ENCODE measurements at regions not wholly inside any gene's neighbourhood (a gene's known extent, or its start where the extent isn't known, plus 50 kb on each side); places are given as distances from the start of the nearest gene placed in this dataset.

DNA sequence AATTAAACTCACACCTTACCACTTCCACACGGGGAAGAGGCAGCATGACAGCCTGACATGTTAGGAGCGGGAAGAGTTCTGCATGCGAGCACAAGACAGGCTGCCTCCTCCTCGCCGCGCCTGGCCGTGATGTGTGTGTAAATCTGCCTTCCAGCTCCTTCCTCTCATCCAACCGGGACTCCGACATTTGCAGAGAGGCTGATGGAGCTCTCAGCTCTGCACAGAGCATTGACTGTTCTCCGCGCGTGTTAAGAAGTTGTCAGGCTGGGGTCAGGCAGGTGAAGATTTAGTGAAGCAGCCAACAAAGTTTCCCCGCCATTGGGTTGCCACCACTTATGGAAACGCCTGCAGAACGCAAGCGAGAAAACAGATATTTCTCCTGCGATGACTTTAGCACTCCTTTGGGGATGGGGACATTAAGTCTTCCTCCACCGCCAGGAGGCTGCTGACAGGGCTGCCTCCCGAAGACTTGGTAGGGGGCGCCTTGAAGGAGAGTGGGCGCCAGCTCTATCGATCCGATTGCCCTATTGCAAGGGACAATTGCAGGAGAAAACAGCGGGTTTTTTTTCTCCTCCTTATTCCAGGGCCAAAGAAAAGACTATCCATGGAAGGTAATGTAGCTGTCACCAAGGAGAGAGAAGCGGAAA is 213.9 kb upstream of the TSHZ3 start:
- no peak for DNase-seq

DNA sequence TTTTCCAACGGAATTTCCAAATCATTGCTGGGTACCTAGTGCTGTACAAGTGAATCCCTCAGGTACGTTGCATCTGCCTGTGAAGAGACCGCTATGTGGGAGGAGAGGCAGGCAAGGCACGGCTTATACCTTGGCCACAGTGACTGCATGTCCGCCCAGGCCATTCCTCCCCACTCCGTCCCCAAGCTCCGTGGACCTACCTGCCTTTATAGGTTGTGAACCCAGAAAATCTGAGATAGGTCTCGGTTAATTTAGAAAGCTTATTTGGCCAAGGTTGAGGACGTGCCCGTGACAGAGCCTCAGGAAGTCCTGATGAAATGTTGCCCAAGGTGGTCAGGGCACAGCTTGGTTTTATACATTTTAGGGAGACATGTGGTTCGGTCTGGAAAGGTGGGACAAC is 218.5 kb upstream of the TSHZ3 start:
- DNase-seq: no peak

DNA sequence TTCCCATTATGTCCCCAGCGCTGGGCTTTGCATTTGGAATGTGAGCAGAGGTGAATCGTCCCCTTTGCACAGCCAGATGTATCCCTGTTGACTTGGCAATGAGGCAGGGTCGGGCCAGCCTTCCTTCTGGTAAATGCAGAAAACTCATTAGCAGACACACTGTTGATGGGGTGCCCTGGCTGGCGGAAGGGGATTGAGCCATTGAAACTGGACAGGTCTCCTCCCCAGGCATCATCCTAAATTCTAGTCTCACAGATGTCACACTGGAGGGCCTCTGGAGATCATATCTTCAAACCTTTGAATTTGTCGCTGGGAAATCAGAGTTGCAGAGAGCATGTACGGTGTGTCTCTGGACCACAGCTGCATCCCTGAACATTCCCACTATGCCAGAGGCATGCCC is 219.5 kb upstream of the TSHZ3 start:
- no peak for DNase-seq

DNA sequence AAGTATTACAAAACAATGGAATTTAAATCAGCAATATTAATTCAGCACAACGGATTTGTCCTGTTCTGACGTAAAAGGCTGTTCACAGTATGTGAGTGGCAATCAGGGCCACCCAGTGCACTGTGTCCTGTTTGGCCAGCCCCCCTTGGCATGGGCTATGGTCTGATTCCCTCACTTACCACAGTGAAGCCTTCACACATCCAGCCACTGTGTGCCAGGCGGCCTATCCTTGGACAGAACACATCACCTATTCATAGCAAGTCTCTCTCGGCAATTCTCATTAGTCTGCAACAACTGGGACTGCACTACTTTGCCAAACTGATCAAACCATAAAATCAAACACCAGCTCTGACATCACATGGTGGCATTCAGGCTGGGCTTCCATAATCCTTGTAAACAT is 221.5 kb upstream of the TSHZ3 start:
- no peak for DNase-seq

DNA sequence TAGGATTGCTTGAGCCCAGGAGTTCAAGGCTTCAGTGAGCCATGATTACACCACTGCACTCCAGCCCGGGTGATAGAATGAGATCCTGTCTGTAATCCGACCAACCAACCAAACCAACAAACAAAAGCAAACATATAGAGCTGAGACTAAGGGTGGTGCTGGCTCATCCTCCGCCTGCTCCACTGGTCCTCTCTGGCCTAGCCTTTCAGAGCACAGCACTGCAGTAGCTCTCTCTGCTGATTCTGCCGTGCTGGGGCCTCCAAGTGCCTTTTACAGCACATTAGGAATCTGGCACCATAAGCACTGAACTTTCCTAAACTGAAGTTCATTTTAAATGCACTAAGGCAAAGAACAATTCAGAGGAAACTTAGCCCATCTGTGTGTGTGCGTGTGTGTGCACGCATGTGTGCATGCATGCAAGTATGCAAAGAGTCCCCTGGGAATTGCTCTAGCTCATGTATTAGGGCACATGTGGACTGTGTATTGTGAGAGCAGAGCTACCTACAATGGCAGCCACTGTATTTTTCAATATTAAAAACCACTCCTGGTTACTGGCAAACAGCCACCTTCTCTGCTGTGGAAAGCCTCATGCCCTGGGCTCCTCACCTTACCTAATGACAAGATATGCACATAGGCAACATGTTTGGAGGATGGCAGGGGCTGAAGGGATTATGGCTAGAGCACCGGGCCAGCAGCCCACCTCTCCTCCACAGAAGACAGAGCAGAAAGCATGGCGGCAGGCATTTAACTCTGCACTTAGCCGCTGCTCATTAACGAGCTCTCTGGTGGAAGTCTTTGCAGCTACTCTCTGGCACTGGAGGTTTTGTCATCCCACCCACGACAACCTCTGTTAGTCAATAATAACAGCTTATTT is 223.1 kb upstream of the TSHZ3 start:
- no peak for DNase-seq

DNA sequence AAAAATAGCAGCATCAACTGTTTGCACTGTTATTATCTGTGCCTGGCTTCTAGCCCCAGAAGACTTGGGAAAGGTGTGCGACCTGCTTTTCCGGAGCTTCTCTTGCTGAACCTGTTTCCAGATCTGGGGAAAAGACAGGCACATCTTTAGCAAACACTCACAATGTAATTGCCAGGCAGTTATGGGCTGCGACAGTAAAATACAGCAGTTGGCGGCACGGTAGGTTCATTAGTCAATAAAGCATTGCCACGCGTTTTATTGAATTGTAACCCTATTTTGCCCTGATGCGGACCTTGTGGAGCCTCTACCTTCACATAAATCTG is 223.7 kb upstream of the TSHZ3 start:
- DNase-seq: no peak

DNA sequence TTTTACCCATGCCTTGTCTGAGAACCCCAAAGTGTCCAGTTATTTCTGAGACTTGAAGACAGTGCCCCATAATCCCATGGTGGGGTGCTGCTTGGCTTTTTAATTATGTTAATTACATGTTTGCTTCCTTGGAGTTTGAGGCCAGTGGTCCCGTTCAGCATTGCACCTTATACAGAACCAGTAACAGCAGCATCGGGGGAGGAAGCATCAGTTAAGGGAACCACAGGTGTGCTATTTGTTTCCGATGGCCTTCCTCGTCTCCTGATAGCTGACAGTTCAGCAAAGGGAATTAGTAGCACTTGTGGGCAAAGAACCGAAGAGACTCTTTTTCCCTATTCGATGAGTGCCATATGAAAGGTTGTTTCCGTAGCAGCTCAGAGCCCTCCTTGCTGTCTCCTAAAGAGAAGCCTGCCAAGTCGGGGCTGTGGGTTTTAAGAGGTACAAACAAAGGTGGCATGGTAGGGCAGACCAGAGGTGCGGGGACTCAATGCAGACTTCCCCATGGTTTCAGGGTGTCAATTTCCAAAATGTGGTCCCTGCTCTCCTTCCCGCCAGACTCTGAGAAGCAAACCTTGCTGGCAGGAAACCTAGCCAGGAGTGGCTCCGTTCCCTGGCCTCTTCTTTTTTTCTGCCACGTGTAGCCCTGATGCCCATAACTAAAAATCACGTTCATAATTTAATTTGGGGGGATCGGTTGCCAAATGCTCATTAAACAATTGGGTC is 225.2 kb upstream of the TSHZ3 start:
- no peak for DNase-seq

DNA sequence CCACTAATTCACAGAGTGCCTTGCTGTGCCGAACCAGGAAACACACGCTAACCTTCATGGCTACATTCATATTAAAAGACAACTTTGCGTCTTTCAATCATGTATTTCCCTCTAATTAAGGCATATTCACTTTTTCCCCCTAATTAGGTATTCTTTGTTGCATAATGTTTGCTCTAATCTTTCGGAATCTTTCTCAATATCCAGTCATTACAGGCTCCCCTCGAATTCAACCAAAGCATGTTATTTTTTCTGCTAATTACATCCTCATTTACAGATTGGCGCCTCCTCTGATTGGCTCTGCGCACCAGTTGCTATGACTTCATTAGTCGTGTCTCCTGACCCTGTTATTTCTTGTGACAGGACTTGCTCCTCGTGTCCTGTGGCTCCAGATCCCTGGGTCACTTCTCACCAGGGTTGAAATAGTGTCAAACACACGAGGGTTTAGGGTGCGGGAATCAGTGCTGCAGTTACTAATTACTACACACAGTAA is 226.7 kb upstream of the TSHZ3 start:
- no peak for DNase-seq

DNA sequence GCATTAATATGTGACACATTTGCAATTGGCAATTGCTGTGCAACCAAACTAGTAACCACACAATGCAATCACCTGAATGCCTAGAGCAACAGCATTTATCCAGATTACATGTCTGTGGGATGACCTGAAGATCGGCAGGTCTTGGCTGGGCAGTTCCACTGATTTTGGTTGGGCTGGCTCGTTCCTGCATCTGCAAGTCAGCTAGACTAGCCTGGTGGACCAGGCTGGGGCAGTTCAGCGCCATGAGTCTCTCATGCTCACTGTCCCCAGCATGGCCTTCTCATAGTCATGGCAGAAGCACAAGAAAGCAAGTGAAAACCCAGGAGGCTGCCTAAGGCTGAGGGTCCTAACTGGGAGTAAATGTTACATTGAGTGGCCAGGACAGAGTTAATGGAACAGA is 229.1 kb upstream of the TSHZ3 start:
- no peak for DNase-seq

DNA sequence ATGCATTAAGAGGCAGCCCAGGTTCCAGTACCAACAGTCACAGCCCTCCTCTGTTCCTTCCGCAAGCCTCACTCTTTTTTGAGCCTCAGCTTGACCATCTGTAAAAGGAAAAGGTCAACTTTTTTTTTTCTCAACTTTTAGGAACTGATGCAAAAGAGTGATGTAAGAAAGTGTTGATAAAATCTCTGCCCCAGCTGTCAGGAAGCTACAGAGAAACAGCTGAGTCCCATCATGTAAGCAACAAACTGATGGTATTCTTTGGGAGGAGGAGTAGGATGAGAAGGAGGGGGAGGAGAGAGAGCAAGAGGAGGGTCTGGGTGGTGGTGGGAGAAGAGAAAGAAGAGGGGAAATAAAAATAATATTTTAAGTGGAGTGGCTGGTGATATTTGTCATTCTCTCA is 233.9 kb upstream of the TSHZ3 start:
- DNase-seq: no peak

DNA sequence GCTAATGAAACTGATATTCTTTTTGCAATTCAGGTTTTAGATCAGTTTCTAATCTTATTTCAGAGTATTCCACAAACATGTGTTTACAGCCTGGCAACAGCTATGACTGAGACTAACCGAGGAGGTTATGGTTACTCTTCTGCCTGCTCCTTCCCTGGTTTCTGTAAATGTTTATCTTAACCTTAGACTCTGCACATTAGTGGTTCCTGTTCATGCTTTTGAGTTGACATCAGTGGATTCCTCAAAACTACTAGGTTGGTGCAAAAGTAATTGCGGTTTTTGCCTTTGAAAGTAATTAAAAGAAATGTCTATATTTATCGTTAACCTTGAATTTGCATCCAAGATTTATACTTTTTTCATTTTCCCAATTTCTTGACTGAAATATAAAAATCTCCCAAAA is 237.0 kb upstream of the TSHZ3 start:
- no peak for DNase-seq

DNA sequence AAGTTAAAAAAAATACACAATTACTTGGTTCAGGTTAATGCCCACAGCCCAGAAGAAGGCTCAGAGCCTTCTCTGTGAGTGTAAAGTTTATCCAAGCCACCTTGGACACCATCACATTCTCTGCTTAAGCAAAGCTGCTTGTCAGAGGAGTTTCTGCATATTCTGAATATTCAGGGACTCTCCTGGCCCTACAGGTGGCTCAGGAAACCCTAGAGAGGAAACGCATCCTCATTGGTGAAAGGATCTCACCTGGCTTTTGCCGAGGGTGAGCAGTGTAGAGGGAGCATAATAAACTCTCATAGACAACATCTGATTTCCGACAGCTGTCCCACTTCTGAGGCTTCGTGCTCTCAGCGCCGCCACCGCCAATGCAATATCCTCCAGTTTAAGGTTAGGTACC is 239.9 kb upstream of the TSHZ3 start:
- no peak for DNase-seq

DNA sequence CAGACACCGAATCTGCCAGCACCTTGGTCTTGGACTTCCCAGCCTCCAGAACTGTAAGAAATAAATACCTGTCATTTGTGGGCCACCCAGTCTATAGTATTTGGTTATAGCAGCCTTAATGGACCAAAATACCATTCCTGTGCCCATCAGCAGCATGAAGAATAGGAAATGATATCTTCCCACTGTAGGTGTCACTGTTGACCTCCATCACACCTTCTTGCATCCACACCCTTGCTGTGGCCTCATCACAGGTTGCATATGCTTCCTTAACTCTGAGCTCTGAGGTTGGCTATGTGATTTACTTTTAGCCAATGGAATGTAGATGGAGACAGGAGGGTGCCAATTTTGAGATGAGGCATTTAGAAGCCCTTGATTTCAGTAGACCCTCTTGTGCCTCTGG is 242.0 kb upstream of the TSHZ3 start:
- no peak for DNase-seq

DNA sequence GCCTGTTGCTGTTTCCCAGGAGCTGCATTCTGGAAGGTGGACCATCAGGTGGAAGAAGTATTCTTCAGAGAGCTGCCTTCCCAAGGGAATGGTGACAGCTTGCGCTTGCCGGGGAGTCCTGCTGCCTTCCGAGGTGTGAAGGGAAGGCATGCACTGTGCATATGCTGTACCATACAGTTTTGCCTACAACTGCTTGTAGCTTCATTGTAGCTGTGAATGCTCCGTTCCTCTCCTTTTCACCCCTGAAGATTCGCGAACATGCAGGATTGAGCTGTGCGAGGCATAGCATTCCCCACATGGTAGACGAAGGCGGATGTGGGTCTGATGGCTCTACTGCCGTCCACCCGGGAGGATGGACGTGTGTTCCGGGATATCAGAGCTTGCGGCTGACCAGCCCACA is 243.2 kb upstream of the TSHZ3 start:
- no peak for DNase-seq

DNA sequence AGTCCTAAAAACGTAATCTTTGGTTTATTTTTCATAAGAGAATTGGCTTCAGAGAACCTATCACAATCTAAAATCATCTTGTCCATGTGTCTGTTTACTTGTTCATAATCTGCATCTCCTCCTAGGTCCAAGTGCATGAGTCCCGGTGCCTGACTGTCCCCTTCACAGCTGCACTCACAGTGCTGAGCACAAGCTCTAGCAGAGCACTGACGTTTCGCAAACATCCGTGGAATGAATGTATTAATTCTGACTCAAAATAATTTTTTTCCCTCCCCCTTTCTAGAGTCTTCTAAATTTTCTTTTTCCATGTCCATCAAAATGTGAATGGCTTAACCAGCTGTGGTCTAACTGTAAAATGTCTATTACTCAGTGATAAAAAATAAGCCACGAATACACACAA is 245.5 kb upstream of the TSHZ3 start:
- DNase-seq: no peak

DNA sequence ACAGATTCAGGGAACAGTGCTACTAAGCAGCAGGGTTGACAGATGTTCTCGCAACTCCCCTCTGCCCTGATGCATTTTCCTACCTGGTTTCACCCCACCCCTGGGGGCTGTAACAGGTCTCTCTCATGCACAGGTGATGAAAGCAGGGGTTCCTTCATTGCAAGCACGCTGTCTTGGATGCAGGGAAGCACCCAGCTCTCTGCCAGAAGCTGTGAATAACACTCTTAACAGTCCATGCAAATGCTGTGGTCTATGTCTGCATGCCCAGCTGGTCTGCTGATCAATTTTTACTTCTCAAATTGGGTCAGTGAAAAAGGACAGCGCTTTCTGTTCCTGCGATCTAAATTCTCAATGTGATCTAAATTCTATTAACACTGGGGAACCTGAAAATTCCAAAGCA is 246.3 kb upstream of the TSHZ3 start:
- no peak for DNase-seq

DNA sequence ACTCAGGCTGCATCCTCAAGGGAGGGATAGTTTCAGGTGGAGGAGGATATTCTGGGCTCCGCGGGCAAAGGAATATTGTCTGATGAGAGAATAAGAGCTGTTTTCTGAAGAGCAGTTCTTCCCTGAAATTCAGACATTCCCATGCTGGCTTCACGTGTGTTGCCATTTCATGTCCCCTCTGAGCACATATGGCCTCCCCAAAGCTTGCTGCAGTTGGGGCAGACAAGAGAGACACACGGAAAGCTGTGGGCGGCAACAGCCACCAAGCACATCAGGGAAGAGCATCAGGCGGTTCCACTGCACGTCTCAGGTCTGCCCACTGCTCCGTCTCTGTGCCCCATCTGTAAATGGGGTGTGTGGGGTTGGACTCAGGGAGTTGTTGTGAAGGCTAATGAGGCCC is 247.5 kb upstream of the TSHZ3 start:
- DNase-seq: no peak

DNA sequence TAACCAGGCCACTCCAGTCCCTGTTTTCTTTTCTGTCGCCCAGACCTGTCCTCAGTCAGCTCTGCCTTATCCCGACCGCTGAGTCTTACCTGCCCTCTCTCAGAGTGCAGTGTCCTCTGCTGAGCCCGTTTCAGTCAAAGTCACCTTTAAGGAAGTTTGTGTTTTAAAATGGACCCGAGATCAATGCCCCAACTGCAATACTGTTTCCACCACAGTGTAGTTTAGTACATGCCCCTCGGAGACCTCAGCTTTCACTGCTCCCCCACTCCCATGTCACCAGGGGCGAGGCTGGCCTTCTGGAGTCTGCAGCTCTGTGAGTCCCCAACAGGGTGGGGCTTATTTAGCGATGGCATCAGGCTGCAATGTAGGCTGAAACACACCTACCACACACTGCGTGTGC is 248.4 kb upstream of the TSHZ3 start:
- no peak for DNase-seq

DNA sequence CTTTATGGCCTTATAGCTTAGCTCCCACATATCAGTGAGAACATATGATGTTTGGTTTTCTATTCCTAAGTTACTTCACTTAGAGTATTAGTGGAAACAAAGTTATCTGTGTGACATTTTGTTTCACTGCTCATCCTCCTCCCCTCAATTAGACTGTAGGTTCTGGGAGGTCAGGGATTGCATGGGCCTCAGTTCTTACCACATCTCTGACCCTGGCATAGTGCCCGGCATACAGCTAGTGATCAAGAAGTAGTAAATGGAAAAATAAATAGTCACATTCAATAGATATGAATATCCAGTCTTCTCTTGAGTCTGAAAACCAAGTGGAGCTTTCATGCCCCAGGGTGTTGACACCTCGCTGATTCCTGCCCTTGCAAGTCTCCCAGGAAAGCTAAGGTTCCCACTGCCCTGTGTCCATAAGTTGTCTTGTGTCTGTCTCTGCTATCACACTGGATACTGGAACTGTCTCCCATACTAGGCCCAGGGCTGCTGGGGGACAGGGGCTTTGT is 249.5 kb upstream of the TSHZ3 start:
- no peak for DNase-seq

DNA sequence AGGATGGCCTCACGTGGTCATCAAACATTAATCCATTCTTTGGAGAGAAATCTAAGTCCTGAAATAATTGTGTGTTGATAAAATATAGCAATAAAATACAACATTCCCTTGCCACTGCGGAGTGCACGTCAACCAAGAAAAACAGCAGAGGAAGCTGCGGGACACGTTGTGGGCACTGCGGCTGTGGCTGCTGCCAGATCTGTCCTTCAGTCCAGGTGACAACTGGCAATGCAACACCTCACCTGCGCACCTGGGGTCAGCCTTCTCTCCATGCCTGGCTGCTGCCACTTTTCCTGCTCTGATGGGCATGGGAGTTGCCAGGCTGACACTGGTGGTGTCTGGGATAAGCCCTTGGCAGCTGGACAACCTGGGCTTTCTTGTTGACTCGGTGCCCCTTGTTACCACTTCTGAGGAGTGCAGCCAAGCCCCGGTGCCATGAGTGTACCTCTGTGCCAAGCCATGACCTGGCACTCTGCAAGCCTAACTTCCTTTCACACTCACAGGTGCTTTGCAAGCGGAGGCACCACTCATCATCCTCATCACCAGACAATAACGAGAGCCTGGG is 251.6 kb upstream of the TSHZ3 start:
- no peak for DNase-seq

DNA sequence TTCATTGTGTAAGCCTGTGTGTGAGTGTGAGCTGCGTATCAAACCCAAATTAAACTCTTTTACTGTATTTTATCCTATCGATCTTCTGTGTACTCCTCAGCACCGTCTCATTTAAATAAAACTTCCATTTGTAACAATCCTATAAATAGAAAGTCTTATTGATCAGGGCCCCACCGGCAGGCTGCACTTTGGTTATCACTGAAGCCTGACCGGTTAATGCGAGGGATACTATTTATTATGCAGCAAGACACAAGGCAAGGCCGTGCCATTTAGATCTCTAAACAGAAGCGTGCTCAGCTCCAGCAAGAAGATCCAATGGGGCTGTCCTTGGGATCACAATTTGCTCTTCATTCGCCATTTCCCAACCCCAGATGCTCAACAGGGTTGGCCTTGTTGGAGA is 252.6 kb upstream of the TSHZ3 start:
- no peak for DNase-seq

DNA sequence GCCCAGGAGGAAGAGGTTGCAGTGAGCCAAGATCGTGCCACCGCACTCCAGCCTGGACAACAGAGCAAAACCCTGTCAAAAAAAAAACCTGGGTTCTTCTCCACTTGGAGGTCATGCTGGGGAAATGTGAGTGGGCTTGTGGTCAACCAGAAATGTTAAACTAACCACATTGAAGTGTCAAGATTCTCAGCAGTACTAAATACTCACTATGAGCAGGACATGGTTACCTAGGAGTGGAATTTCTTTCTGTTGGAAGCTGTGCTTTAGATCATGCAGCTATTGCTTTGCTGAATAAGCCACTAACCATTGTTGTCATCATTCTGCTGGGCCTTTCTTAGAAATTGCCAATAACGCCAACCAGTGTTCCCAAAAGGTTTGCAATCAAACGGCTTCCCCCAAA is 253.3 kb upstream of the TSHZ3 start:
- no peak for DNase-seq

DNA sequence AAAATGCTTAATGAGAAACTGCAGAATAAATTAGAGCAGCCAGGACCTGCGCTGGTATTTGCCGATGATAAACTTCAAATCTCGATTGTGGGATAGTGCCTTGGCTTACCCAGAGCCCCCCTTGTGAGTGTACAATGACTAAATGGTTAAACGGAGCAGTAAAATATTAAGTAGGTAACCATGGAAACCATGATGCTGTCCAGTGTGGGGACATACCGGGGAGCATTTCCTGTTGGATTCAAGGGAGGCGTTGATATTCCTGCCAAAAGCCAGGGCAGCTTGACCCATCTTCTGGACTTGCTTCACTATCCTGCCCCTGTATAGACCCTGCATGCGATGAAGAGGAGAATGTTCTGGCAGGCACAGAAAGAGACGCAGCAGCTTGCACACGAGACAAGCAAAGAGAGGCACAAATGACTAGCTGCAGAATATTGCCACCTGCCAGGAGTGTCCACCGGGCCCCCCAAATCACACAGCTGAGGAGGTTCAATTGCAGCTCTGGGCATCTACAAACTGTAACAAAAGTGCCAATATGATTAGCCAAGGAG is 255.3 kb upstream of the TSHZ3 start:
- no peak for DNase-seq

Measured in activated naive CD4-positive, alpha-beta T cell (primary cell).